ENCODE measurements at regions not wholly inside any gene's neighbourhood (a gene's known extent, or its start where the extent isn't known, plus 50 kb on each side); places are given as distances from the start of the nearest gene placed in this dataset.

DNA sequence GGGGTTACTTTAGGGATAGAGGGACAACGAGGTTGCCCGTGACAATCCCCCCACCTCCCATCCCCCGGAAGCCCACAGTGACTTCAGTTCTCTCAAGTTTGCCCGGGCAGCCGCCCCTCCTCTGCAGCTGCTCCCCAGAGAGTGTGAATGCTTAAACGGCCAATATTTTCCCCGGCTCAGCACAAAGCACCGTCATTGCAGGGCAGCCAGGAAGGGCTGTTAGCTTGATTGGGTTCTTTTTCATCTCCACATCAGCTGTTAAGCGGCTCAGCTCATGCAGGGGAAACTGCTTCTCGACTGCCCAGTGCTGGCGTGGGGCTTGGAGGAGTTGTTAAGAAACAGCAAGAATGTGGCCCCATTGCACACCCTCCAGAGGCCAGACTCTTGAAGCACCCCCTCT lies 120.5 kb upstream of the NCOR2 start:
- peak; percentile 74 for DNase-seq
- peaks cover 5% of the 10 kb centered on the region for H3K4me1 ChIP-seq (ENCODE audit: control insufficient read depth, insufficient read depth, low read length)
- Mint-ChIP-seq H3K9me3 (peaks cover 4% of the 10 kb centered on the region), H3K4me1 (peaks cover 18% of the 10 kb centered on the region), H3K27ac (no peak overlapping the region), H3K27me3 (ENCODE audit: insufficient read depth) (no peaks in the 10 kb centered on the region), H3K36me3 (ENCODE audit: low read depth) (no peaks in the 10 kb centered on the region), H3K4me3 (no peak overlapping the region)
- no peak overlapping the region for H3K9ac ChIP-seq (ENCODE audit: extremely low read depth, low read length, poor library complexity, severe bottlenecking)
- no peaks in the 10 kb centered on the region for H3K9me3 ChIP-seq (ENCODE audit: control insufficient read depth, low read length)
- TF ChIP-seq, protein P1, sequence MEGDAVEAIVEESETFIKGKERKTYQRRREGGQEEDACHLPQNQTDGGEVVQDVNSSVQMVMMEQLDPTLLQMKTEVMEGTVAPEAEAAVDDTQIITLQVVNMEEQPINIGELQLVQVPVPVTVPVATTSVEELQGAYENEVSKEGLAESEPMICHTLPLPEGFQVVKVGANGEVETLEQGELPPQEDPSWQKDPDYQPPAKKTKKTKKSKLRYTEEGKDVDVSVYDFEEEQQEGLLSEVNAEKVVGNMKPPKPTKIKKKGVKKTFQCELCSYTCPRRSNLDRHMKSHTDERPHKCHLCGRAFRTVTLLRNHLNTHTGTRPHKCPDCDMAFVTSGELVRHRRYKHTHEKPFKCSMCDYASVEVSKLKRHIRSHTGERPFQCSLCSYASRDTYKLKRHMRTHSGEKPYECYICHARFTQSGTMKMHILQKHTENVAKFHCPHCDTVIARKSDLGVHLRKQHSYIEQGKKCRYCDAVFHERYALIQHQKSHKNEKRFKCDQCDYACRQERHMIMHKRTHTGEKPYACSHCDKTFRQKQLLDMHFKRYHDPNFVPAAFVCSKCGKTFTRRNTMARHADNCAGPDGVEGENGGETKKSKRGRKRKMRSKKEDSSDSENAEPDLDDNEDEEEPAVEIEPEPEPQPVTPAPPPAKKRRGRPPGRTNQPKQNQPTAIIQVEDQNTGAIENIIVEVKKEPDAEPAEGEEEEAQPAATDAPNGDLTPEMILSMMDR (conservative IDR thresholded peaks at IDR 0.05) = no peak
- WGBS, 2 experiments (ENCODE audit: insufficient coverage in 1 of 2, insufficient read length in 1 of 2) = 49 to 64% methylated on average over 6 to 11 of the region's 11 CpGs
- no peaks in the 10 kb centered on the region for H3K27me3 ChIP-seq (ENCODE audit: control insufficient read depth, insufficient read depth, low read length, poor library complexity, severe bottlenecking)
- H3K36me3 ChIP-seq (ENCODE audit: control insufficient read depth, insufficient read depth, low read length) = no peaks in the 10 kb centered on the region
- no peak overlapping the region for H3K4me3 ChIP-seq (ENCODE audit: low read length)
- no peak overlapping the region for H3K27ac ChIP-seq (ENCODE audit: low read depth, low read length)

DNA sequence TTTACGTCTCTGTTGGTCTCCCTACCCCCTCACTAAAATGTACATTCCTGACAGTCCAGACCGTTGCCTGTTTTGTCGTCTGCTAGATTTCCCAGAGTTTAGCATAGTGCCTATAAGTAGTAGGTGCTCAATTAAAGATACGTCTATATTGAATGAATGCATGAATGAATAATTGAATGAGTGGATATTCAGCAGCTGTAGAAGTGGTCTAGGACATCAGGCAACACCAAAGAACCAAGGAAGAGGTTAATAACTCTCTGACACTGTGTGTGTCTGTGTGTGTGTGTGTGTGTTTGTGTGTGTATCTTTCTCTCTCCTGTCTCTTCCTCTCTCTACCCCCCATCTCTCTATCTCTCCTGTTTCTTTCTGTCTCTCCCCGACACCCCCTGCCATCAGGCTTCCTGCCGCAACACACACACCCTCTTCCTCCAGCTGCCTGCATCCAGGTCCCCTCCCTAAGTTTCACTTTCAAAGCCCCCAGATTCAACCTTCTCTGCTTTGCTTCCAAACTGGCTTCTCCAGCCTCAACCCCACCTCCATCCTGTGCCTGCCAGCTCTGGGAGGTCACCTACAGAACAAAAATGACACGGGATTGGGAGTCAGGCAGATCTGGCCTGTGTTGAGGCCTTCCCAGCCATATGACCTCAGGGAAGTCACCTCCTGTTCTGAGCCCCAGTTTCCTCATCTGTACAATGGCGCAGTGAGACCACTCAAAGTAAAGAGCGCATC lies 119.9 kb upstream of the NCOR2 start:
- peaks cover 5% of the 10 kb centered on the region for H3K4me1 ChIP-seq (ENCODE audit: control insufficient read depth, insufficient read depth, low read length)
- H3K27me3 Mint-ChIP-seq (ENCODE audit: insufficient read depth) = no peaks in the 10 kb centered on the region
- no peak overlapping the region for H3K27ac ChIP-seq (ENCODE audit: low read depth, low read length)

DNA sequence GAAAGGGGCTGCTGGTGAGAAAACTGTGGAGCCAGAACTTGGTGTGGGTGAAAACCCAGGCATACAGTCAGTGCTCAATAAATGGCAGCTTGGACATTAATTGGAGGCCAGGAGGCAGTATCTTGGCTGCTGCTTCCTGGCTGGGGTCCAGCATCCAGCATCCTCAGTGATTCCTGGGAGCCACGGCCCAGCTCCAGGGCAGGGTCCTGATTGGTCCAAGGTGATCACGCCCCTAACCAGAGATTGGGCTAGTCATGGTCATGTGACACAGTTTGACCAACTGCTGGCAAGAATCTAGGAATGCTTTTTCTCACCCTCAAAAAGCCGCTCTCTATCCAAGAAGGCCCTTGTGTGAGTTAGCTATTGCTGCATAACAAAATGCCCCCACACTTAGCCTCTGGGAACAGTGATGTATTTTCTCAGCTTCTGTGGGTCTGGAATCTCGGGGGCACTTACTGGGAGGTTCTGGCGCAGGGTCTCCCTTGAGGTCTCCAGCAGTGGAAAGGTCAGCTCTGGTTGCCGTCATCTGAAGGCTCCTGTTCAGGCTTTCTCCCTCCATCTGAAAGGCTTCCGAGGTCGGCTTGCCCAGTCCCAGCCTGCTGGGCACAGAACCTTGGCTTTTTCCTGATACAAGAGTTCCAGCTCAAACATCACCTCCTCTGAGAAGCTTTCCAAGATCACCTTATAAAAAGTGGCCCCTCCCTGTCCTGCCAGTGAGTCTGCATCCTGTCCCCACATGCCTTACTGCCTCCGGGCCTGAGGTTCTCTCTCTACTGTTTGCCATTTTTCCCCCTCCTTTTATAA lies 119.2 kb upstream of the NCOR2 start:
- 88 to 93% methylated on average over 7 to 9 of the region's 9 CpGs for WGBS, 2 experiments (ENCODE audit: insufficient coverage in 1 of 2, insufficient read length in 1 of 2)
- no peaks in the 10 kb centered on the region for H3K9me3 ChIP-seq (ENCODE audit: control insufficient read depth, low read length)
- no peaks in the 10 kb centered on the region for H3K36me3 Mint-ChIP-seq (ENCODE audit: low read depth)
- H3K27me3 Mint-ChIP-seq (ENCODE audit: insufficient read depth) = no peaks in the 10 kb centered on the region
- no peak overlapping the region for H3K27ac ChIP-seq (ENCODE audit: low read depth, low read length)
- H3K27ac Mint-ChIP-seq = no peak overlapping the region
- no peak overlapping the region for H3K9ac ChIP-seq (ENCODE audit: extremely low read depth, low read length, poor library complexity, severe bottlenecking)
- TF ChIP-seq, protein P1 (conservative IDR thresholded peaks at IDR 0.05) = no peak
- H3K36me3 ChIP-seq (ENCODE audit: control insufficient read depth, insufficient read depth, low read length) = no peaks in the 10 kb centered on the region
- H3K9me3 Mint-ChIP-seq = peaks cover 1% of the 10 kb centered on the region
- H3K27me3 ChIP-seq (ENCODE audit: control insufficient read depth, insufficient read depth, low read length, poor library complexity, severe bottlenecking) = no peaks in the 10 kb centered on the region
- peaks cover 27% of the 10 kb centered on the region for H3K4me1 Mint-ChIP-seq
- H3K4me3 ChIP-seq (ENCODE audit: low read length) = no peak overlapping the region
- H3K4me1 ChIP-seq (ENCODE audit: control insufficient read depth, insufficient read depth, low read length) = peaks cover 8% of the 10 kb centered on the region
- peak; percentile 67 for DNase-seq
- no peak overlapping the region for H3K4me3 Mint-ChIP-seq

More for the DNA sequence above, 119.9 kb upstream of the NCOR2 start:
- no peak overlapping the region for H3K4me3 ChIP-seq (ENCODE audit: low read length)
- no peak overlapping the region for H3K27ac Mint-ChIP-seq
- H3K4me3 Mint-ChIP-seq = no peak overlapping the region
- H3K27me3 ChIP-seq (ENCODE audit: control insufficient read depth, insufficient read depth, low read length, poor library complexity, severe bottlenecking) = no peaks in the 10 kb centered on the region
- no peaks in the 10 kb centered on the region for H3K36me3 ChIP-seq (ENCODE audit: control insufficient read depth, insufficient read depth, low read length)
- TF ChIP-seq, protein P1 (conservative IDR thresholded peaks at IDR 0.05) = no peak
- no peak for DNase-seq
- 89 to 98% methylated on average over 7 to 9 of the region's 9 CpGs for WGBS, 2 experiments (ENCODE audit: insufficient coverage in 1 of 2, insufficient read length in 1 of 2)
- H3K4me1 Mint-ChIP-seq = peaks cover 22% of the 10 kb centered on the region
- H3K9me3 Mint-ChIP-seq = peaks cover 2% of the 10 kb centered on the region
- no peaks in the 10 kb centered on the region for H3K9me3 ChIP-seq (ENCODE audit: control insufficient read depth, low read length)
- H3K36me3 Mint-ChIP-seq (ENCODE audit: low read depth) = no peaks in the 10 kb centered on the region
- H3K9ac ChIP-seq (ENCODE audit: extremely low read depth, low read length, poor library complexity, severe bottlenecking) = no peak overlapping the region

Data from endodermal cell (in vitro differentiated cells).